GM19025 (cell line): ENCODE measurements at regions not wholly inside any gene's neighbourhood (a gene's known extent, or its start where the extent isn't known, plus 50 kb on each side); places are given as distances from the start of the nearest gene placed in this dataset.

Experiments
- ATAC-seq: cut with Tn5 transposase; IDR thresholded peaks from one replicate; pipeline ENCODE4 v1.9.1; 2021; ENCODE audit warnings: mild to moderate bottlenecking, low read depth, moderate library complexity; ENCODE audit not compliant: unreplicated experiment

DNA sequence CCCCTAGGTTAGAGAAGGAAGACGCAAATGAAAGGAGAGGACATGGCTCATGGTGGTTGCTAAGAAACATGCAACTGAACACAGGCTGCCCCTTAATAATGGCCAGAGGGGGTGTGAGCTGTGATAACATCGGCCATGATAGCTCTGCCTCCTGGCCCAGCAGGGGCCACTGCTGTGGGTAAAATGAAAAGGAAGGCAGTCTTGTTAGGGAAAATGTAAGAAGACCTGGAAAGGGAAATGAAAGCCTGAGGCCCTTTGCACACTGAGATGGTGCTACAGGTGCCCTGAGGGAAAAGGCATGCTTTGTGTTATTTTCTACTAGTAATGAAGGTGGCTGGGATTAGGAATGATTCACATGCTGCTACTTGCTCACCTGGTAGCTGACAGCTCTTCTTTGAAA is 123.6 kb upstream of the MID1 start:
- no peak for ATAC-seq

DNA sequence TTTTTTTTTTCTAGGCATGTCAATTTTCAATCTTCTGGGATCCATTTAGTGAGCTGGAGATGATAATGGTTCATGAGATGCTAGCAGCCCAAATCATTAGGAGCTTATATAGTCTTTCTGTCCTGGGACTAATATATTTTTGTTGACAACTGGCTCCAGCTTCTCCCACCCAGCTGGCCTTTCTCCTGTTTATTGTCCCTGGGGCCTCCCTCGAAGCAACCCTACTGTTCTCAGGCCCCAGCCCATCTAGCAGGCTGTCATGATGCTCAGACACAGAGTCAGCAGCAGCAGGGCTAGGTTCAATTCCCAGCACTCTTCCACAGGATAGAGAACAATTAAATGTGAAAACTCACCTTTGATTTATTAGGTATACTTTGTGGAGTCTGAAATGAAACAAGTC is 127.6 kb upstream of the MID1 start:
- no peak for ATAC-seq

DNA sequence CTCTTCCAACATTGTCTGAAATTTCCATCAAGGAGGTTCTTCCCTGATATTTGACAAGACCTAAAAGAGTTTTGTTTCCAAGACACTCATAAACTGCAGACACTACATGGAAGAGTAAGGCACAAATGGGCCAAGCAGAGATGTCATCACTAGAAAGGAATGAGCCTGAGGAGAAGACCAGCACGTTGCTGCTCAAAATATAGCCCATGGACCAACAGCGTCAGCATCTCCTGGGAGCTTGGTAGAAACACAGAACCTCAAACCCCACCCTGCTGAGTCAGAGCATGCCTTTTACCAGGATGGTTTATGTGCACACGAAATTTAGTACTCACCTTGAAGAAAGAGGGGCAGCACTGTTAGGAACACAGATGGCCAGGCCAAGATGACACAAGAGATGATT is 128.7 kb upstream of the MID1 start:
- no peak for ATAC-seq

DNA sequence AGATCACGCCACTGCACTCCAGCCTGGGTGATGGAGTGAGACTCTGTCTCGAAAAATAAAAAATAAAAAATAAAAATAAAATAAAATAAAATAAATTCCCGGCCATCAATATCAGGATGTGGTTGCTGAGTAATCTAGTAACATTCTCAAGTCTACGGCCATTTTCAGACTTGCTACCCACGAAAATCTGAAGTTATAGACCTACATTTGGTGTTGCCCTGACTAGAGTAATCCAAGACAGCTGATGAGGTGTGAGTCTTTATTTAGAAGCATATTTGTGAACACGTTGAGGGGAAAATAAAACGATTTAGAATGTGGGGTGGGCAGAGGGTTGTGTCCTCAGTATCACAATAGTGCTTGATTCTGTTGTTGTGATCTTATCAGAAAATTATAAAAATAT is 130.2 kb upstream of the MID1 start:
- no peak for ATAC-seq

DNA sequence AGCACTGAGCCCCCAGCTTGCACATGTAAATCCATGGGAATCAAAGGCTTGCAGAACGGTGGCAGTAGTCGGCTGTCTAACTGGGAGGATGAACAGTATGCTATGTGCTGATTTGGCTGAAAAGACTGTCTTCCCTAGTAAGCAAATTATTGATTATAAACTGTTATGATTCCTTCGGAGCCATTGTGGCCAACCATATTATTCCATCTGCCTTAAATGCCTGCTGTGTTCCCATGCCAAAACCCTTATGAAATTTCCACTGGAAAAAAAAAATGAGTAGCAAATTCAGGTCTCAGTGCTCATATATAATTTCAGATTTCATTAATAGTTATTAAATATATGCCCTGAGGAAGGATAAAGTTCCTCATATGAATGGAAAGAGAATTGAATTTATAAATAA is 132.7 kb upstream of the MID1 start:
- ATAC-seq, result no peak

DNA sequence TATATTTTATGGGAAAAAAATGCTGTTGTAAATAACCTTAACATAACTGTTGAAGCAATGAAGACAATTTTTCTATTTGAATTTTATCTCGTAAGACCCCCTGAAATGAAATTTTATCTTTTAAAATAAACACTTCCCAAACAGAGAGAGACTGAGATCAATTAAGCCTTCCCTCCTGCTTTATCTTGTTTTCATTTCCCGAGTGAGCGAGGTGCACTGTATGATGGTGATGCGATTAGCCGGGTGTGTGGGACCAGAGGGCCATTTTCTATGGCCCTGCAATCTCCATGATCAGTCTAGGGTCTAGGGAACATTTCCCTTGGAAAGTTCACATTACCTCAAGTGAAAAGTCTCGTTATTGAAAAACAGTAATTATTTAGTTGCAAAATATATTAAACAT is 134.1 kb upstream of the MID1 start:
- no peak for ATAC-seq

DNA sequence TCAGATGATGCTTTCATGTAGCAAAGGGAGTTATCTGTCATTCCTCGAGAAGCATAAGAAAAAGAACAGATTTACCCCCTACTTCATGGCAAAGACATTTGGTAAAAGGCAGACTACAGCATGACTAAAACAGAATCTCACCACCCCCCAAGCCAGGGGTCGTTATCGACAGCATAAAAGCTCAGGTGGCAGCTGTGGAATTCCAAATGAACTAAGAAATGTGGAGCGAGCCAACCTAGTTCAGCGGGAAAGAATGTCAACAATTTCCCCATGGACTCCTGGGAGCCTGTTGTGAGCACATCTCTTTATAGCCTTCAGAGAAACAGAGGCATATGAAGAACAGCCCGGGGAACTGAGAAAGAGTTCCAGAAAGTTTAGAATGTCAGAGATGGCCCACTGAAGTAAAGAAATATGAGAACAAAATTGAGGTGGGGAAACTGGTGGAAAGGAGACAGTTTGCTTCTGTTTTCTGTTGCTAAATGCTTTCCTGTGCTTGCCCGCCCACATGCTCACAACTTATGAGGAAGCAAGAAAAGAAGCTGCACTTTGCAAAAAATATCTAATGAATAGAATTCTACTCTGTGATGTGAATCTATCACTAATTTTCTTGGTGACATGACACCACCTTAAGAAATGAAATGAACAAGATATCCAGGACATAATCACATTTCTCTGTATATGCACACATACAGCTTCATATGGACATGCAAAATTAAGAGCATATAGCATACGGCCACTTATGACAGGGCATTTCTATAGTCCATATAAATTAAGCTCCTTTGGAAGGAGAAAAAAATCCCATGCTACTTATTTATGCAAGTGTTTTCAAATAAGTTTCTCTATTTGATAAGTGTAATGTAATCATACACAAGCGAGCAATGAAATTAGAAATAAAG is 135.3 kb upstream of the MID1 start:
- no peak for ATAC-seq

DNA sequence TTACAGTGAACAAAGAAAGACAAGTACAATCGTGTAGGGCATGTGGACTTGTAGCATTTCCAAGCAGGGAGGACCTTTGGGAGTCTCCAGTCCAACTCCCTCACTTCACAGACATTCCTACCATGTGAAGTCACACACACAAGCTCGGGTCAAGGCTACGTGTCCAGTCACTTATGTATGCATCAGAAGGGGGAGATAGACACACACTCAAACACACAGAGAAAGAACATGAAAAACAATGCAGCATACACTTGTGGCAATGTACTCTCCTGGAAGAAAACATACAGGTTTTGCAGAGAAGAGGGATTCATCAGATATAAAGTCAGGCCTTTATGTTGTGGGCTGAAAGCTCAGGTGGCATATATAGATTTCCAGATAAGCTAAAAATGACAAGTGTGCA is 136.1 kb upstream of the MID1 start:
- no peak for ATAC-seq

DNA sequence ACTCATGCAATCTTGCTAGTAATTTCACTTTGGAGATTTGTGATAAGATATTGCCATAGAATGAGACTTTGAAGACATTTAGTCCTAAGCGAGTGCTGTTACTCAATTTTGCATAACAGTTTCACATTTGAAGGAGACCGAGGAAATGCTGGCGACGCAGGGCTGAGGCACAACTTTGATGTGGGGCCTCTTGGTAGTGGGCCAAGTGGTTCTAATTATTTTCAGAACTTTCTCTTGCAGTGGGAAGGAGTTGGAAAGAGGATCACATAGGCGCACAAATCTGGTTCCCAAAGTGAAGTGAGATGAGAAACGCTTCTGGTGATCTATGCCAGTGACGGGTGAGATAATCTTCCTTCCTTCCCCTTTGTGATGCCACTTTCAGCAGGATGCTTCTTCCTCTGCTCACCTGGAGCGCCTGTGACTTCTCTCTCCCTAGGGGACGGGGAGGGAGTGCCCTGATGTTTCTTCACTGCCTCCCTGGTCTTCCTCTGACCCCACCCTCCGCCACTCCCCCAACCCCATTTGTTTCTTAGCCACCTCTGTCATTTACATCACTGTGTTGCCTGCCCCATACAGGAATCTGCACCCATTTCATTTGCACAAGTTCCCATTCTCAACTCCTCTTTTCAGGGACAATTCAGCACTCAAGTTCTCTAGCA is 138.9 kb upstream of the MID1 start:
- ATAC-seq, result no peak

DNA sequence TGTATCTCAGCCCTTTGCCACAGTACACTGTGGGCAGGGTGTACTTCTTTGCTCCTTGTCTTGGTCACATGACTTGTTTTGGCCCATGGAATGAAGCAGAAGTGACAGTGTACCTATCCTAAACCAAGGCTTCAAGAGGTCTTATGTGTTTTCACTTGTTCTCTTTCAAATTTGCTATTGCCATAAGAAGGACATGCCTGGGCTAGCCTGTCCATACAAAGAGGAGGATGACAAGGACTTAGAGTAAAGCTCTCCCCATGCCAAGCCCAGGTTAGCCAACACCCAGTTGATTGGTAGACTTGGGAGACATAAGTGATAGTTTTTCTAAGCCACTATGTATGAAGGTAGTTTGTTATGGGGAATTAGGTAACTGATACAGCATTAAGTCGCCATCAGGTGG is 141.1 kb upstream of the MID1 start:
- ATAC-seq, result no peak

DNA sequence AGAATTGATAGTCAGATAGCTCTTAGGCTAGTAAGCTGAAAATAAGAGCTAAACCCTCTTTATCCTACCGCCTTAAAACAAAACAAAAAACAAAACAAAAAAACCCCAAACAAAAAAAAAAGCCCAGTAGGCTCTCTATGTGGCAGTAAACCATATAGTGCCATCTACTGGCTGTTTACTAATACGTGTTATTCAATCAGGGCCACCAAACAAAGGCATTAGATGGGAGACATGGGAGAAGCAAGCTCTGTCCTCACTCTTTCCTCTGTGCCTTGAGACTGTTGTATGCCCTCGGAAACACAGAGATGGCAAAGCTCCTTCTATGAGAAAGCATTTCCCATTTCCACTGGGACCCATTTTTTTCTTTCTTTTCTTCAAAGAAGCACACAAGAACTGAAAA is 148.8 kb upstream of the MID1 start:
- ATAC-seq, result no peak

DNA sequence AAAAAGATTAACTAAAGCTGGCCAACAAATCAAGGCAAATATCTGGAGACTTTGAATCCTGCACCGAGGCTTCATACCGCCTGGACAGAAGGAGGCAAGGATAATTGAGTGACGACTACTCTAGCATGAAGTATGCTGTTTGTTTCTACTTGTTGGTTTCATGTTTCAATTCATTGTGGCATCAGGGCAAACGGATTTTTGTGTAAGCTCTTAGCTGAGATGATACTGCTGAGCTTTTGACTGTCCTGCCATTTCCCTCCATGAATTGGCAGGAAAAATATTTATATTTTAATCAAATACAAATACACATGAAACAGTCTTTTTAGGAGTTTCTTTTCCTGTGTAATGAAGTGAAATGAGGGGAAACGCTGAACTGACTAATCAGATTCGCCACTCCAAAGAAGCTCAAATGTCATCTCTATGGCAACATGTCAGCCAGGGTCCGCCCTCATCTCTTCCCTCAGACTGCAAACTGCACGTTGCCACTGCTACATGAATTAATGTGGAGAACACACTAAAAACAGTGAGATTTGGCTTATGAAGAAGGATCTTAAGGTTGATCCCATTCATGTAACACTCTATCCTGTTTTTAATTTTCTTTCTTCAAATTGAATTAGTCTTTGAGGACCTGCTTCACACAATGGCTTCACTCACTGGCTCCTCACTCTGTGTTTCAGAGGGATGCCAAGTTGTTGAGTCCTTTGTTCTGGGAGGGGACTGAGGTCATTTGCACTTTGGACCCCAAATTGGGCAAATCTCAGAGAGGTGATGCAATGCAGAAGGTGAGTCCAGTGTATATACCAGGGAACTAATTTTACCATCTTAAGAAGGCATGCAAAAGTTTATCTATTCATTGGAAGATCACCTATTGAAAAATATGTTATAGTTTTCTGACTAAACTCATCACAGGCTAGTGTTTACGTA is 149.6 kb upstream of the MID1 start:
- no peak for ATAC-seq

DNA sequence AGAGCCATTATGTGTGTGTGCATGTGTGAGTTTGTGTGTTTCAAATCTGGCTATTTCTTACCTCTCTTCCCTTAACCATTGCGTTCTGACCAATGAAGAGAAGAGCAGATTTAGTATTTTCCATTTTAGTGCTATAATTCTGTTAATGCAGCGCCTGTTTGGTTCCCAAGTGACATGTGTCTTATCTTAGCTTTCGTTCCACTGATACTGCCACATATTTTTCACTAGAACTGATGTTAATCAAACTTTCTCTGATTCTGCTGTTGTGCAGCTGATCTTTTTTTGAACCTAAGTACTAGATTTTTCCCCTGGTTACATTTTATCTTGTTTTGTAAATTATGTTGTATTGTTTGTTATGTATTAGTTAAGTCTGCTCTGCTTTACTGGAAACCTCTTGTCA is 152.9 kb upstream of the MID1 start:
- no peak for ATAC-seq

DNA sequence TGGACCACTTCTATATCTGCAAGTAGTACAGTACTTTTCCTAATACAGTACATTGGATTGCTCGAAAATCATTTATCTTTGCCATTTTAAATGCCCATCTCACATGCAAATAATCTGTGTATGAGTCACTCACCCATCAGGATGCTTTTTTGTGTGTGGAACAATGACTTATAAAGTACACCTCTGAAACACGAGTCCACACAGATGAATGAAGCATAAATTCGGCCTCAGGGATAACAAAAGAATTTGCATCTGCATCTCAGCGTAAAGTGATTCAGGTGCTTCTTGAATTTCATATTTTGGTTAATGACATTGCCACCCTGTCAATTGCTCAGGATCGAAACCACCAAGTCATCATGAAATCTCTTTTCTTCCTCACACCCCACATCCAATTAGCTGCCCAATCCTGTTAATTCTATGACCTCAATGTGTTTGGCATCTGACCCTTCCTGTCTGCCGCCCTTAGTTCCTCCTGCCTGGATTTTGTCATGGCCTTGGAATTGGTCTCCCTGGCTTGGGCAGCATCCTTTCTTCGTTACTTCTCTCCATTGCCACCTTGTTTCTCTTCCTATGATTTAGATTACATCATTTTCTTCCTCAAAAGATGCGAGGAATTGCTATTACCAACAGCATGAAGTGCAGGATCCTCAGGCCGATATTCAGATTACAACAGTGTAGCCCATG is 161.6 kb upstream of the MID1 start:
- ATAC-seq, result no peak

DNA sequence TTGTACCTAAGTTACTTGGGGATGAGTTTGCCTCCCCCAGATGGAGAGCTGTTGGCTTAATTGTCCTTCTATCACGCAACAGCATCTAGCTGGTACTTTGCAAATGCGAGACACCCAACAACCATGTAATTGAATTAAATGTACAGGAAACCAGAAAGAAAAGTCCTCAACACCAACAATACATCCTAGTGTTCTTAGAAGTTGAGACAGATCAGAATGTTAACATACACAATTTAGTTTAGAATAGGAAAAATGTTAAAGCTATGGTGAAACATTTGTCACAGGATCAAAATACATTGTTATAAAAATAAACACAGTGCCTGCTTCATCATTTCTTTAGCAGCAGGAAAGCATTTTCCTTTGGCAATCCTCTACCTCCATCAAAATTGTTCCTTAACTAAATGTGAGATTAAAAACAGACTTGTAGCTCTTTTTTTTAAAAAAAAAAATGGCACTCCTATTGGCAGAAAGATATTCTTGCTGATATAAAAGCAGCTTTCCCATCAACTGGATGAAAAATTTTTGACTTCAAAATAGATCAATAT is 163.1 kb upstream of the MID1 start:
- no peak for ATAC-seq

DNA sequence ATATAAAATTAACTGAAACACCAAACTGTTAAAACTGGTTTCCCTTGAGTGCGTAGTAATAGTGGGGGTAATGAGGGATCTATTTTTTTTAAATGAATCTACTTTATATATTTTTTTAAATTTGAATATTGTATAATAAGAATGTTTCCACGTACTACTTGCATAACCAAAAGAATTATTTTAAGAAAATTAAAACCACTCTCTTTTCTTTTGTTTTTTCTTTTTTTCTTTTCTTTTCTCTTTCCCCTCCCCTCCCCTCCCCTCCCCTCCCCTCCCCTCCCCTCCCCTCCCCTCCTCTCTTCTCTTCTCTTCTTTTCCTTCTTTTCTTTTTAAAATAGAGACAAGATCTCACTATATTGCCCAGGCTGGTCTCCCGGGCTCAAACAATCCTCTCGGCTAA is 166.9 kb upstream of the MID1 start:
- no peak for ATAC-seq

DNA sequence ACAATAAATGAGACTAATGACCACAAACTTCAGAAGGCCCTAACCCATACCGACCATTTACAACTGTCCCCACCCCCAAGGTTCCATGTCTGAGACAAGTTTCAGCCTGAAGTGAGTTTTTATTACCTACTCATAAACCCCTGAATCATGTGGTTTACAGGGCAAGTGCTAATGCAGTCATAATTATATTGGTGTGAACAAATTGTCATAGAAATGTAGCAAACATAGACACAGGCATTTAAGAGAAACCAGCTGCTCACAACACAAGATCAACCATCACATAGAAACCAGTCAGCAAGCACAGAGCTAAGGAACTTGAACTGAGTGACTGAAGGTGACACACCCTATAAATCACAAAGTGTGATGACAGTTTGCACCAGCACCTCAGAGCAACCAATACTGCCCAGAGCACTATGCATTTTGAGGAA is 173.8 kb upstream of the MID1 start:
- ATAC-seq, result no peak

DNA sequence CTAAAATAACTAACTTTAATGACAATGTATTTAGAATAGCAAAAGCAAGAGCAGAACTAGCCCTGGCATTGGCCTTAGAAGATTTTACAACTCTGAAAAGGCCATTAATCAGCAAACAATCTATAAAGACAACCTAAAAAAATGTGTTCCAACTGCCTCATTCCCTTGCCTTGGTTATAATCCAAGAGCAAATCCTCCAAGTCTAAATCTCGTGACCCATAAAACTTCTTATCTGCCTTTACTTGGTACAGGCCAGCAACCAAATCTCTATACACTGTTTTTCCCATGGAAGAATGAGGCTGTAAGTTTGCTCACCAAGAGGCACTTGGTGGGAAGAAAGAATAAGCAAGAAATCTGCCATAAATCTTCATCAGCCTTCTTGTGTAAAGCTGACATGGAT is 175.3 kb upstream of the MID1 start:
- ATAC-seq, result no peak

DNA sequence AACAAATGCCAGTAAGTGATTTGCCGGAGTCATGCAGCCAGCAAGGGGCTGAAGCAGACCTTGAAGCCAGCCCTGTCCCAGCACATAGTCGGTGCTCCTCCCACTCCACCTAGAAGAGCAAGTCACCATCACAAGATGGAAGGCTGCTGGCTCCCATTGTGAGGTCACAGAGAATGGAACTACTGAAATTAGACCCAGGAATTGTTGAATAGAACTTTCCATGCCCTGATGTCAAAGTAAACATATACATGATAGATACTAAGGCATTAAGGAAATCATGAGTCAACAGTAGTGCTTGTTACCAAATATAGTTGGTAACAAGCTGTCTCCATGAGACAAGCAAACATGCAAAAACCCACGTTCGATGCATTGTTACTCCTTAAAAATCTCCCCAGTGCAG is 177.1 kb upstream of the MID1 start:
- no peak for ATAC-seq

DNA sequence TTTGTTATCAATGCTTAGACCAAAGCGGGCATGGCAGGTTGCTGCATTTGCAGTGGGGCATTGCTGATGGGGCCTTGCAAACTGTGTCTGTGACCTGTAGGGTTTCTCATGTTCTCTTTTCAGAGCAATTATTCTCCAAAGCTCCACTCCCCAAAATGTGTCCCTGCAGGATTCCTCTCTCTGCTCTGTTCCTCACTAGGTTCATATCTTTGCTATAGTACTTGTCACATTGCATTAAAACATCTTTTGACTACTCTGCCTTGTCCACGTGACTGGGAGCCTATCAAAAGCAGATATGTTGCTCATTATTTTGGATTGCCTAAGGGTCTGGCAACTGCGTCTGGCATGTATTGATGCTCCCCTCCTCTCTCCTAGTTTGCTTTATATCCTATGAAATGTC is 177.7 kb upstream of the MID1 start:
- ATAC-seq, result no peak
